ENCODE measurements at regions not wholly inside any gene's neighbourhood (a gene's known extent, or its start where the extent isn't known, plus 50 kb on each side); places are given as distances from the start of the nearest gene placed in this dataset.
"Not testable (repeated sequence)": the region's sequence is repeated elsewhere in the genome, so short reads cannot be mapped to it uniquely, and the experiment has no call there.

DNA sequence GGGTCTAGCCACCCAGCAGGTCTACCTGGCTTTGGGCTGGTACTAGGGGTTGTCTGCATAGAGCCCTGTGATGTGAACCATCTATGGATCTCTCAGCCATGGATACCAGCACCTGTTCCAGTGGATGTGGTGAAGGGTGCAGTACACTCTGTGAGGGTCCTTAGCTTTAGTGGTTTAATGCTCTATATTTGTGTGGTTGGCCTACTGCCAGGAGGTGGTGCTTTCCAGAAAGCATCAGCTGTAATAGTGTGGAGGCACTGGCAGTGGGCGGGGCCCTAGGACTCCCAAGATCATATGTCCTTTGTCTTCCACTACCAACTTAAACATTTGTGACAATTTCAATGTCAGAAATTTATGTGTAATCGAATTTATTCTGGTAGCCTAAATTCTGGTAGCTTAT is 1065.1 kb downstream of the RPIA start:
- H3K4me3 Mint-ChIP-seq; H3K27me3 Mint-ChIP-seq (ENCODE audit: low read depth); H3K4me1 Mint-ChIP-seq; DNase-seq (ENCODE audit: low read depth, low spot score); H3K27ac Mint-ChIP-seq (ENCODE audit: unreplicated experiment): not testable (repeated sequence)
- H3K36me3 Mint-ChIP-seq (ENCODE audit: low read depth), result peaks cover 19% of the 10 kb centered on the region
- peaks cover 38% of the 10 kb centered on the region for H3K9me3 Mint-ChIP-seq

DNA sequence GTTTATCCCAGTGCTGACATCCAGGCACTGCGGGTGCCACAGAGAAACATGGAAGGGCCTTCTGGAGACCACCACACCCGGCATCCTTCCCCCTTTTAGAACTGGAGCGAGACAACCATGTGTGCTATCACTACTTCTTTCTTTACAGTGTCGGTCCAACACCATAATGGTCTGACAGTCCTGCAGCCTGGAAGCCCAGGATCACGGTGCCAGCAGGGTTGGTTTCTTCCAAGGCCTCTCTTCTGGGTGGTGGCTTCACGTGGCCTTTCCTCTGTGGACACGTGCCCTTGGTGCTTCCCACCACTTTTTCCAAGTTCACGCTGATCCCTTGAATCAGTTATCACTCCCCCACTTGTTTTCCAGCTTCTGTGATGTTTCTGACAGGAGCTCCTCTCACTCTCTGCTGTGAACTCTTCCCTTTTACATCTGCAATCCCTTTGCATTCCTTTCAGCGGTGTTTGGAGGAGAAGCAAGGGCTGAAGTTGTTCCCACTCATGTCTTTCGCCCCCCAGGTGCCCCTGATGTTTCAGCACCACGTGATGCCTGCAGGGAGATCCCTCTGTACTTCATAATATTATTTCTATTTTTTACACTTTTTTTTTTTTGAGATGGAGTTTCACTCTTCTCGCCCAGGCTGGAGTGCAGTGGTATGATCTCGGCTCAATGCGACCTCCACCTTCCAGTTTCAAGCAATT is 1067.0 kb downstream of the RPIA start:
- H3K4me1 Mint-ChIP-seq; H3K27ac Mint-ChIP-seq (ENCODE audit: unreplicated experiment); H3K4me3 Mint-ChIP-seq; H3K27me3 Mint-ChIP-seq (ENCODE audit: low read depth); DNase-seq (ENCODE audit: low read depth, low spot score): not testable (repeated sequence)
- Mint-ChIP-seq H3K9me3 (peaks cover 43% of the 10 kb centered on the region), H3K36me3 (ENCODE audit: low read depth) (peaks cover 22% of the 10 kb centered on the region)

DNA sequence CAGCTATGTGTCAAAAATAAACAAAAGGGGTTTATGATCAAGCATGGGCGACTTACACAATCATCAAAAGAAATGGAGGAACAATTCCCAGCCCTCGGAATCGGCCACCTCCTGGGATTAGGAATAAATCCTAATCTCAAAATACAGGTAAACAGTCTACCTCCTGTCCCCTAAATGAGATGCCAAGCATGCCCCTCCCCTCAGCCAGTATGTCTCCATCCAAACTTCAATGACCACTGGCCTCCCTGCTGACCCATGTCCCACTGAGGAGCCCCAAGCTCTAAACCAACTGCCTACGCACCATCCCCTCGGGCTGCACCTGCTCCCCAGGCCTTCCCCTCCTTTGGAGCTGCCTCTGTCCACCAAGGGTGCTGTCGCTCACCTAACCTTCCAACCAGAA is 1069.3 kb downstream of the RPIA start:
- peaks cover 36% of the 10 kb centered on the region for H3K9me3 Mint-ChIP-seq
- not testable (repeated sequence) for H3K27ac Mint-ChIP-seq (ENCODE audit: unreplicated experiment); H3K4me1 Mint-ChIP-seq; H3K4me3 Mint-ChIP-seq; DNase-seq (ENCODE audit: low read depth, low spot score); H3K27me3 Mint-ChIP-seq (ENCODE audit: low read depth)
- H3K36me3 Mint-ChIP-seq (ENCODE audit: low read depth), result peaks cover 29% of the 10 kb centered on the region

DNA sequence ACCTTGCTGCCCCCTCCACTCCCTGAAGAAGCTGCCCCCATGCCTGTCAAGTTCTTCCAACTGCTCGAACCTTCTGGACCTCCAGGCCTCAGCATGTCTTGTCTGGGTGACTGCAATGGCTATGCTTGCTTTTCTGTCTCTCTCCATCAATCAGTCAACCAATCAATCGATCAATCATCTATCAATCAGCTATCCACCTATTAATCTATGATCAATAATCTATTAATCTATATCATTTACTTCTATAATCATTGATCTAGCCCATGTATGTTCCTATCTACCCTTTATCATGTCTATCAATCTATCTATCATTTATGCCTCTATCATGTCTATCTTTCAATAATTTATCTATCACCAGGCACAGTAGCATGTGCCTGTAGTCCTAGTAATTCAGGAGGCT is 1069.7 kb downstream of the RPIA start:
- not testable (repeated sequence) for H3K27me3 Mint-ChIP-seq (ENCODE audit: low read depth); DNase-seq (ENCODE audit: low read depth, low spot score); H3K27ac Mint-ChIP-seq (ENCODE audit: unreplicated experiment); H3K4me3 Mint-ChIP-seq; H3K4me1 Mint-ChIP-seq
- H3K9me3 Mint-ChIP-seq, result peaks cover 34% of the 10 kb centered on the region
- H3K36me3 Mint-ChIP-seq (ENCODE audit: low read depth), result peaks cover 28% of the 10 kb centered on the region

DNA sequence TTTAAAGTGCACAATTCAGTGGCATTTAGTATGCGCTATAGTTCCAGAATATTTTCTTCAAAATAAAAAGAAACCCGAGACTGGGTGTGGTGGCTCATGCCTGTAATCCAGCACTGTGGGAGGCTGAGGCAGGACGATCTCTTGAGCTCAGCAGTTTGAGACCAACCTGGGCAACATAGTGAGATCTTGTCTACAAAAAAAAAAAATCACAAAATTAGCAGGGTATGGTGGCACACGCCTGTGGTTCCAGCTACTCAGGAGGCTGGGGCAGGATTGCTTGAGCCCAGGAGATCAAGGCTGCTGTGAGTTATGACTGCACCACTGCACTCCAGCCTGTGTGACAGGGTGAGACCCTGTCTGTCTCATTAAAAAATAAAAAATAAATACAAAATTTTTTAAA is 1070.4 kb downstream of the RPIA start:
- not testable (repeated sequence) for H3K27ac Mint-ChIP-seq (ENCODE audit: unreplicated experiment); H3K27me3 Mint-ChIP-seq (ENCODE audit: low read depth); H3K4me1 Mint-ChIP-seq; DNase-seq (ENCODE audit: low read depth, low spot score); H3K4me3 Mint-ChIP-seq
- Mint-ChIP-seq H3K9me3 (peaks cover 30% of the 10 kb centered on the region), H3K36me3 (ENCODE audit: low read depth) (peaks cover 24% of the 10 kb centered on the region)

DNA sequence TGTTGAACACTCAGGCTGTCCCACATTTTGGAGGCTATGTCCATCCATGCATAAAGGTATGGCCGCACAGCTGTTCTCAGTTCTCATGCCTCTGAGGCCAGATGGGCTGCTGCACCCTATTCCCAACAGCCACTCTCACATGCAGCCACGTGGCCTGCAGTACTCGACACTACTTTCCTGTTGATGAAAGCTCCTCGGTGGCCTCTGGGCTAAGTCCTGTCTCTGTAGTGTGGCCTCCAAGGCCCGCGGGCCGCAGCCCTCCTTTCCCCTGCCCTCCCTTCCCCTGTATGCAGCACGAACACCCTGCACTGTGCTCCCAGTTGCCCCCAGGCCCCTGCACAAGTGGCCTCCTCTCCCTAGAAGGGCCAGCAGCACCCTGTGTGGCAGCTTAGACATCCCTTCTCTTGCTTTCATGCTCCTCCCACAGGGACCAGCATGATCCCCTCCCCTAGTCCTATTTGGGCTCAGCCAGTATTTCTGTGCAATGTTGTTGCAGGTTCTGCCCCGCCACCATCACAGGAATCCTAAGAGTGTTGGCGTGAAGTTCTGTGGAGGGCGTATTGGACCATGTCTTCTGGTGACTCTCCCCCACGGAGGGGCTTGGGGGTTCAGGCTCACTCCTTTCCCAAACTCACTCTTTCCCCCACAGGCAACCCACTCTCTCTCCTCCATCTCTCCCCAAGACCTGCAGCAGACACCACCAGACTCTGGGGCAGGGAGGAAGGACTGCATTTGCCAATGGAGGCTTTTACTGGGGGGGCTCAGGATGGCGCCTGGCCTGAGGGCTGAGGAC is 1071.2 kb downstream of the RPIA start:
- H3K36me3 Mint-ChIP-seq (ENCODE audit: low read depth), result peaks cover 23% of the 10 kb centered on the region
- H3K9me3 Mint-ChIP-seq, result peaks cover 28% of the 10 kb centered on the region
- DNase-seq (ENCODE audit: low read depth, low spot score); H3K4me3 Mint-ChIP-seq; H3K4me1 Mint-ChIP-seq; H3K27me3 Mint-ChIP-seq (ENCODE audit: low read depth); H3K27ac Mint-ChIP-seq (ENCODE audit: unreplicated experiment): not testable (repeated sequence)

DNA sequence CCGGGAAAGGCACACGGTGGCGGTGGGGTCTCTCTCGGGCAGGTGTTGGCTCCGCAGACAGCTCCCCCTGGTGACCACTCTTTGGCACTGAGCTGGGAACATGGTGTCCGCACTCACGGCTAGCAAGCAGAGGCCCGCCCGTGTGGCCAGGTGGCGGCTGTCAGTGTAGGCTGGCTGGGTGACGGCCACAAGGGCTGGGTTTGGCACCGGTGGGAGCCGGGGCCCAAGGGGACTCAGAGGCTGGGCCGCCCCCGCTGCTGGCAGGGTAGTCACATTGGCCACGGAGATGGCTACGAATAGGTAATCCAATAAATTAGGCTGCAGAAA is 1071.7 kb downstream of the RPIA start:
- H3K36me3 Mint-ChIP-seq (ENCODE audit: low read depth), result peaks cover 24% of the 10 kb centered on the region
- no peak overlapping the region for H3K27ac Mint-ChIP-seq (ENCODE audit: unreplicated experiment)
- H3K4me1 Mint-ChIP-seq, result no peaks in the 10 kb centered on the region
- DNase-seq (ENCODE audit: low read depth, low spot score), result no peak
- peaks cover 26% of the 10 kb centered on the region for H3K9me3 Mint-ChIP-seq
- no peak overlapping the region for H3K4me3 Mint-ChIP-seq
- H3K27me3 Mint-ChIP-seq (ENCODE audit: low read depth), result no peaks in the 10 kb centered on the region
- TF ChIP-seq, protein P1, sequence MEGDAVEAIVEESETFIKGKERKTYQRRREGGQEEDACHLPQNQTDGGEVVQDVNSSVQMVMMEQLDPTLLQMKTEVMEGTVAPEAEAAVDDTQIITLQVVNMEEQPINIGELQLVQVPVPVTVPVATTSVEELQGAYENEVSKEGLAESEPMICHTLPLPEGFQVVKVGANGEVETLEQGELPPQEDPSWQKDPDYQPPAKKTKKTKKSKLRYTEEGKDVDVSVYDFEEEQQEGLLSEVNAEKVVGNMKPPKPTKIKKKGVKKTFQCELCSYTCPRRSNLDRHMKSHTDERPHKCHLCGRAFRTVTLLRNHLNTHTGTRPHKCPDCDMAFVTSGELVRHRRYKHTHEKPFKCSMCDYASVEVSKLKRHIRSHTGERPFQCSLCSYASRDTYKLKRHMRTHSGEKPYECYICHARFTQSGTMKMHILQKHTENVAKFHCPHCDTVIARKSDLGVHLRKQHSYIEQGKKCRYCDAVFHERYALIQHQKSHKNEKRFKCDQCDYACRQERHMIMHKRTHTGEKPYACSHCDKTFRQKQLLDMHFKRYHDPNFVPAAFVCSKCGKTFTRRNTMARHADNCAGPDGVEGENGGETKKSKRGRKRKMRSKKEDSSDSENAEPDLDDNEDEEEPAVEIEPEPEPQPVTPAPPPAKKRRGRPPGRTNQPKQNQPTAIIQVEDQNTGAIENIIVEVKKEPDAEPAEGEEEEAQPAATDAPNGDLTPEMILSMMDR (conservative IDR thresholded peaks at IDR 0.05), result no peak

DNA sequence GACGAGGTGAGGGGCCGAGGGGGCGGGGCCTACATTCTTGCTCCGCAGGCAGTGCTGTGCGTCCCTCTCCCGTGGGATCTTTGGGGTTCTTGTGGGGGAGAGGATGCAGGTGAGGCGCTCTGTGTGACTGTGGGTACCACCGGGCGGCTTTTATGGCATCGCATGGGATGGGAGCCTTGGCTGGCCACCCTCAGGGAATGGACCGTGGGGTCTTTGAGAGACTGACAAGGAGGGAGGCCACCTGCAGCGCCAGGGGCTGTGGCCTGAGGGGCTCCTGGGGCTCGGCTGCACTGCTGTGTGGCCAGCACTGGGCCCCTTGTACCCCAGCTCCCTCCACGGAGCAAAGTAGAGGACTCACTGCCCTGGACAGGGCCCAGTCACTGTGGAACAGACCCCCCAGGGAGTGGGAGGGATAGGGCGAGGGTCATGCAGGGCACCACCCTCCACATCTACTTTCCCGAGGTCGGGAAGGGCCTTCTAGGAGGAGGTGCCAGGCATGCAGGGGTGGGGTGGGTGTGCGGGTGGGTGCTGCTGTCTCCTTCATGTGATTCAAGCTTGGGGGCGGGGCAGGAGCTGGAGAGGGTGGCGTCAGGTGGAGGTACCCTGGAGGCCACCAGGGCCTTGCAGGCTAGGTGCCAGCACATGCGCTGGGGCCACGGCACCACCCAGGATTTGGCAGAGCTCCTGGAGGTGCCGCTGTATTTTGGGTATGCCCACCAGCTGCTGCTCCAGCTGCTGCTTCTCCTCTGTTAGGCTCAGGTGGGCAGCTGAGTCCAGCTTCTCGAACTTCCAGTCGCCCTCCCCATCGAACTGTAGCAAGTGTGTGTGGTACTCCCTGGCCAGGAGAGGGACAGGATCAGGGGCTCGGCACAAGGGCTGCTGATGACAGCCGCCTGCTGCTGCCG is 1072.4 kb downstream of the RPIA start:
- no peak for DNase-seq (ENCODE audit: low read depth, low spot score)
- Mint-ChIP-seq H3K36me3 (ENCODE audit: low read depth) (peaks cover 27% of the 10 kb centered on the region), H3K9me3 (peaks cover 26% of the 10 kb centered on the region), H3K4me3 (no peak overlapping the region), H3K4me1 (no peaks in the 10 kb centered on the region), H3K27ac (ENCODE audit: unreplicated experiment) (no peak overlapping the region), H3K27me3 (ENCODE audit: low read depth) (no peaks in the 10 kb centered on the region)
- TF ChIP-seq, protein P1 (conservative IDR thresholded peaks at IDR 0.05), result no peak

DNA sequence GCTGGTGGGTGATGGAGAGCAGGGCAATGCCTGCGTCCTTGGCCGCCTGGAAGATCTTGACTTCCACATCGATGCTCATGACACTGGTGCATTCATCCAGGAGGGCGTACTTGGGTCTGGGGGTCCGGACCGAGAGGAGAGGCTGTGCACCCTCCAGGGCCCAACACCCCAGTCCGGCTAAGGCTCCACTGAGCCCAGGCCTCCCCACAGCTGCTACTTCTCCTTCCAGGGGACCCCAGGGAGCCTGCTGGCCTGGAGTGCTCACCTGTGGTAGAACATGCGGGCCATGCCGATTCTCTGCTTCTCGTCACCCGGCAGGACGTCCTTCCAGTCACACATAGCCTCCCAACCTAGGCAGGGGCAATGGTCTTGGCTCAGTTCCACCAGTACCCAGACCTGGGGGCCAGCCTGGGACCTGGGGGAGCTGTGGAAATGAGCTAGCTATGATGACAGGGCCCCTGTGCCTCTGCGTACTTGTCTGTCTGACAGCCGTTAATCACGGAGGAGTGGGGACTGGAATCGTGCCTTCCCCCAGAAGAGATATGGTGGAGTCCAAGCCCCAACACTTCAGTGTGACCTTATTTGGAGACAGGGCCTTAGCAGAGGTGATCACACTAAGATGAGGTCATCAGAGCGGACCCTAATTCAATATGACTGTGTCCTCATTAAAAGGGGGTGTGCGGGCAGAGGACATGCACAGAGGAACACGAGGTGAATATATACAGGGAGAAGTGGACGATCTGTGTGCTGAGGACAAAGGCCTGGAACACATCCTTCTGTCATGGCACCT is 1073.3 kb downstream of the RPIA start:
- DNase-seq (ENCODE audit: low read depth, low spot score); H3K27me3 Mint-ChIP-seq (ENCODE audit: low read depth); H3K27ac Mint-ChIP-seq (ENCODE audit: unreplicated experiment); H3K4me1 Mint-ChIP-seq; H3K4me3 Mint-ChIP-seq: not testable (repeated sequence)
- Mint-ChIP-seq H3K9me3 (peaks cover 30% of the 10 kb centered on the region), H3K36me3 (ENCODE audit: low read depth) (peaks cover 31% of the 10 kb centered on the region)

DNA sequence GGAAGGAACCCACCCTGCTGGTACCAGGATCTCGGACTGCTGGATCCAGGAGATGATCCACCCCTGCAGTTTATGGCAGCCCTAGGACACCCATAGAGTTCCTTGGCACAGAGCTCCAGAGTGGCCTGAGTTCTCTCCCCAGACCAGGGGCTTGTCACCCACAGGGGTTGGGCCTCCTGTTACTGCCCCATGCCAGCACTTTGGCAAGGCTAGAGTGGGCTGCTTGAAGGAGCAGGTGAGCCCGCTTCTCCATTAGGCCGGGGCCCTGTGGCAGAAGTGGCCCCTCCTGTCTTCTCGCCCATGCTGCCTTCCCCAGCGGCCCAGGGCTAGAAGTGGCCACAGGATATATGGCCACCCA is 1073.9 kb downstream of the RPIA start:
- H3K27me3 Mint-ChIP-seq (ENCODE audit: low read depth); H3K27ac Mint-ChIP-seq (ENCODE audit: unreplicated experiment); DNase-seq (ENCODE audit: low read depth, low spot score); H3K4me1 Mint-ChIP-seq; H3K4me3 Mint-ChIP-seq: not testable (repeated sequence)
- Mint-ChIP-seq H3K36me3 (ENCODE audit: low read depth) (peaks cover 31% of the 10 kb centered on the region), H3K9me3 (peaks cover 28% of the 10 kb centered on the region)

Measured in neural crest cell (in vitro differentiated cells).